Brain microvascular endothelial cell (primary cell): ENCODE measurements at regions not wholly inside any gene's neighbourhood (a gene's known extent, or its start where the extent isn't known, plus 50 kb on each side); places are given as distances from the start of the nearest gene placed in this dataset.

Experiments
- DNase-seq: peaks from one replicate; pipeline ENCODE4 v3.0.0-alpha.2; 2020
- H3K27ac ChIP-seq: fragments of 250-450 bp; sonication (Bioruptor Pico); 2 replicates; pipeline ENCODE4 v1.5.1; 2020; ENCODE audit warnings: mild to moderate bottlenecking, moderate library complexity
- H3K27me3 ChIP-seq: fragments of 250-450 bp; sonication (Bioruptor Pico); replicated peaks from 2 replicates; pipeline ENCODE4 v1.5.1; 2020; ENCODE audit warnings: mild to moderate bottlenecking
- H3K36me3 ChIP-seq: fragments of 250-450 bp; sonication (Bioruptor Pico); replicated peaks from 2 replicates; pipeline ENCODE4 v1.5.1; 2020; ENCODE audit warnings: mild to moderate bottlenecking
- H3K4me3 ChIP-seq: 2 replicates; pipeline ENCODE4 v1.5.1; 2011; ENCODE audit warnings: low read depth, mild to moderate bottlenecking, control low read depth, low read length, moderate library complexity
- CTCF ChIP-seq: IDR thresholded peaks from 2 replicates; pipeline ENCODE4 v1.5.1; 2011; ENCODE audit warnings: low read depth, mild to moderate bottlenecking, moderate library complexity, low read length, control low read depth, inconsistent platforms; ENCODE audit errors: missing control alignments
- in situ Hi-C: cut with HindIII; loops from 2 replicates; pipeline ENCODE4 v1.10.0; 2017; ENCODE audit warnings: low sequenced_read_pairs, low pct_ligation_motif_present

DNA sequence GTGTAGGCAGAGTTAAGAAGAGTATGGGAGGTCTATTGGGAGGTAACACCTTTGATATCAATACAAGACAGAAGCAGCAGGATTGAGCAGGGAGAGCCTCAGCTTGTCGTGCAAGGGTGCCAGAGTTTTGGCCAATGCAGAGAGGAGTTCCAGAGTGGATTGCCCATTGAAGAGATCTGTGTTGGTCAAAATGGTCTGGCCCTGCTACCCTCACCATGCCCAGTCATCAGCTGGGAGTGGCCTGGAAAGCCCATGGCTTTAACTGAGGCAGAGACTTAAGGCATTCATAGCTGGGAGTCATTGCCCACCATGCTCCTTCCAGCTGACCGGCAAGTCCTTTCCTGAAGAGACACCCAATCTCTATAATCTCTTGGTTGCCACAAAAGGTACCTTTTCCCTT is 271.3 kb downstream of the ABHD5 start:
- no peak overlapping the region for H3K4me3 ChIP-seq
- in situ Hi-C loops = no loop called here
- H3K27me3 ChIP-seq = no peaks in the 10 kb centered on the region
- TF ChIP-seq CTCF = no peak
- no peak overlapping the region for H3K27ac ChIP-seq
- no peak for DNase-seq
- H3K36me3 ChIP-seq = no peaks in the 10 kb centered on the region

DNA sequence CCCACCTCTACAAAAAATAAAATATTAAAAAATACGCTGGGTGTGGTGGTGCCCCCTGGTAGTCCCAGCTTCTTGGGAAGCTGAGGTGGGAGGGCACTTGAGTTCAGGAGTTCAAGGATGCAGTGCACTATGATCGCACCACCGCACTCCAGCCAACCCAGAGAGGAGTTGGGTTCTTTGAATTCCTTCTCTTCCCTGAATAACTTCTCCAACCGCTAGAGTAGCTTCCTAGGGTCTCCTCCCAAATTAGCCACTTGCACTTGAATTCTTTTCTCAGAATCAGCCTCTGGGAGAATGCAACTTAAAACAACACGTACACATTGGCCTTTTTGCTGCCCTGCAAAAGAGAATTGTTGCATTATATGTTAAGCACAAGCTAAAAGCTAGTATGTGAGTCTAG is 272.5 kb downstream of the ABHD5 start:
- TF ChIP-seq CTCF = no peak
- no peaks in the 10 kb centered on the region for H3K36me3 ChIP-seq
- no peak overlapping the region for H3K4me3 ChIP-seq
- H3K27me3 ChIP-seq = no peaks in the 10 kb centered on the region
- in situ Hi-C loops = no loop called here
- no peak overlapping the region for H3K27ac ChIP-seq
- DNase-seq = no peak

GRCh38 chr3:43964640-43965039 is 273.9 kb downstream of the ABHD5 start:
- in situ Hi-C loops = no loop called here
- no peak for TF ChIP-seq CTCF
- no peak overlapping the region for H3K4me3 ChIP-seq
- no peaks in the 10 kb centered on the region for H3K27me3 ChIP-seq
- DNase-seq = no peak
- no peak overlapping the region for H3K27ac ChIP-seq
- H3K36me3 ChIP-seq = no peaks in the 10 kb centered on the region

DNA sequence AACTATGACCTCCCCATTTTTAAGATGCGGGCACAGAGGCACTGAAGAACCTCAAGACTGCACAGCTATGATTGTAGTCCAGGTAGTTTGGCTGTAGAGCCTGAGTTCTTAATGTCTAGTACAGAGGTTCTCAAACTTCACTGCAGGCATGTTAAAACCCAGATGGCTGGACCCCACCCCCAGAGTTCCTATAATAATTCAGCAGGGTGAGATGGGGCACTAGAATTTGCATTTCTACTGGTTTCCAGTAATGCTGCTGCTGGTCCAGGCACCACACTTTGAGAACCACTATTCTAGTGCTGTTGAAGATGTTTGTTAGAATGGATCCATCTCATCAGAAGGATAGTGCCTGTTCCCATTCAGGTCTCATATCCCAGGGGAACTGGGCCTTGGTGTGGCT is 274.9 kb downstream of the ABHD5 start:
- in situ Hi-C loops = no loop called here
- Histone ChIP-seq H3K27me3 (no peaks in the 10 kb centered on the region), H3K36me3 (no peaks in the 10 kb centered on the region), H3K27ac (no peak overlapping the region), H3K4me3 (no peak overlapping the region)
- no peak for TF ChIP-seq CTCF
- DNase-seq = no peak

- TF ChIP-seq CTCF = no peak
- Histone ChIP-seq H3K4me3 (no peak overlapping the region), H3K27ac (no peak overlapping the region), H3K36me3 (no peaks in the 10 kb centered on the region), H3K27me3 (no peaks in the 10 kb centered on the region)
- in situ Hi-C loops = no loop called here
- no peak for DNase-seq
These were observed 275.4 kb downstream of the ABHD5 start for GRCh38 chr3:43966126-43966525.

DNA sequence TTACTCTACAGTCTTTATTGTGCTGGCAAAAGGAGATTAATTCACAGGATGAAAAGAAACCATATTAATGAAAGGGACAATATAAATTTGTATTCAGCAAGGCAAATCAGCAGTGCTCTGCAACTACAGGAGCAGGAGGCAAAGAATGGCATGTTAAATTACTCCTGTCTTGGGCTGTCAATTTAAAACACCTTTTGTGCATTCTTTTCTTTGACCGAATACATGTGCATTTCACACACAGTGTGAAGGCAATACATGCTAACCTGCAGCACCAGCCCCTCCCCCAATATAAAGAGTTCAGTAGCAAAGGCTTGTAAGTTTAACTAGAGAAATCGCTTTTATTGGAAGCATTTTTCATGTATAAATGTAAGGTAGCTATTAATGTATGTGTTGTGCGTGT is 275.2 kb upstream of the TOPAZ1 start:
- TF ChIP-seq CTCF = no peak
- Histone ChIP-seq H3K27ac (no peak overlapping the region), H3K36me3 (no peaks in the 10 kb centered on the region), H3K4me3 (no peak overlapping the region), H3K27me3 (no peaks in the 10 kb centered on the region)
- in situ Hi-C loops = no loop called here
- DNase-seq = no peak
